ENCODE measurements at regions not wholly inside any gene's neighbourhood (a gene's known extent, or its start where the extent isn't known, plus 50 kb on each side); places are given as distances from the start of the nearest gene placed in this dataset.

GRCh38 chr4:138507522-138507921 lies 265.4 kb upstream of the SLC7A11 start:
- TF ChIP-seq CTCF (IDR thresholded peaks at IDR 0.05) = no peak
- intact Hi-C loops (cut with DNase I, micrococcal nuclease) = no loop called here
- no peak overlapping the region for H3K27ac ChIP-seq (ENCODE audit: low read depth in 1 of 2, low read length in 2 of 2)
- no peaks in the 10 kb centered on the region for H3K36me3 ChIP-seq (ENCODE audit: insufficient read depth, low read length)
- H3K27me3 ChIP-seq (ENCODE audit: control insufficient read depth in 1 of 2, insufficient read depth in 2 of 2, low read length in 2 of 2) = no peaks in the 10 kb centered on the region
- Mint-ChIP-seq H3K9me3 (peaks cover 7% of the 10 kb centered on the region), H3K36me3 (ENCODE audit: low read depth) (no peaks in the 10 kb centered on the region), H3K27me3 (no peaks in the 10 kb centered on the region), H3K4me3 (no peak overlapping the region), H3K27ac (no peak overlapping the region), H3K4me1 (ENCODE audit: low read depth) (no peaks in the 10 kb centered on the region)
- no peak for DNase-seq
- POLR2A ChIA-PET = no interaction called here
- no peaks in the 10 kb centered on the region for H3K4me1 ChIP-seq (ENCODE audit: insufficient read depth, low read length)
- ATAC-seq (ENCODE audit: poor library complexity) = no peak
- CTCF ChIA-PET = no interaction called here
- H3K4me3 ChIP-seq (ENCODE audit: low read length) = no peak overlapping the region
- no peaks in the 10 kb centered on the region for H3K9me3 ChIP-seq (ENCODE audit: control insufficient read depth in 1 of 2, insufficient read depth in 1 of 2, low read length in 2 of 2)

GRCh38 chr4:138501614-138502013 lies 259.5 kb upstream of the SLC7A11 start:
- intact Hi-C loops (cut with DNase I, micrococcal nuclease) = no loop called here
- CTCF ChIA-PET = no interaction called here

GRCh38 chr4:138500869-138501268 lies 258.7 kb upstream of the SLC7A11 start:
- ChIA-PET CTCF (no interaction called here), POLR2A (no interaction called here)
- no peaks in the 10 kb centered on the region for H3K27me3 ChIP-seq (ENCODE audit: control insufficient read depth in 1 of 2, insufficient read depth in 2 of 2, low read length in 2 of 2)
- H3K27ac ChIP-seq (ENCODE audit: low read depth in 1 of 2, low read length in 2 of 2) = no peak overlapping the region
- no peak overlapping the region for H3K4me3 Mint-ChIP-seq
- intact Hi-C loops (cut with DNase I, micrococcal nuclease) = no loop called here
- DNase-seq = no peak
- no peak for ATAC-seq (ENCODE audit: poor library complexity)
- no peak overlapping the region for H3K4me3 ChIP-seq (ENCODE audit: low read length)
- no peaks in the 10 kb centered on the region for H3K4me1 Mint-ChIP-seq (ENCODE audit: low read depth)
- no peaks in the 10 kb centered on the region for H3K36me3 ChIP-seq (ENCODE audit: insufficient read depth, low read length)
- H3K4me1 ChIP-seq (ENCODE audit: insufficient read depth, low read length) = no peaks in the 10 kb centered on the region
- no peaks in the 10 kb centered on the region for H3K36me3 Mint-ChIP-seq (ENCODE audit: low read depth)
- H3K9me3 Mint-ChIP-seq = peaks cover 21% of the 10 kb centered on the region
- H3K27ac Mint-ChIP-seq = no peak overlapping the region
- H3K27me3 Mint-ChIP-seq = no peaks in the 10 kb centered on the region
- no peak for TF ChIP-seq CTCF (IDR thresholded peaks at IDR 0.05)
- H3K9me3 ChIP-seq (ENCODE audit: control insufficient read depth in 1 of 2, insufficient read depth in 1 of 2, low read length in 2 of 2) = peaks cover 0 to 10% of the 10 kb centered on the region in 2 experiments

More at GRCh38 chr4:138501614-138502013, 259.5 kb upstream of the SLC7A11 start:
- ATAC-seq (ENCODE audit: poor library complexity) (no peak), DNase-seq (no peak)
- Histone ChIP-seq H3K27me3 (ENCODE audit: control insufficient read depth in 1 of 2, insufficient read depth in 2 of 2, low read length in 2 of 2) (no peaks in the 10 kb centered on the region), H3K9me3 (ENCODE audit: control insufficient read depth in 1 of 2, insufficient read depth in 1 of 2, low read length in 2 of 2) (peaks cover 0 to 10% of the 10 kb centered on the region in 2 experiments), H3K27ac (ENCODE audit: low read depth in 1 of 2, low read length in 2 of 2) (no peak overlapping the region), H3K4me3 (ENCODE audit: low read length) (no peak overlapping the region), H3K4me1 (ENCODE audit: insufficient read depth, low read length) (no peaks in the 10 kb centered on the region), H3K36me3 (ENCODE audit: insufficient read depth, low read length) (no peaks in the 10 kb centered on the region)
- Mint-ChIP-seq H3K27me3 (no peaks in the 10 kb centered on the region), H3K4me1 (ENCODE audit: low read depth) (no peaks in the 10 kb centered on the region), H3K27ac (no peak overlapping the region), H3K4me3 (no peak overlapping the region), H3K9me3 (peaks cover 21% of the 10 kb centered on the region), H3K36me3 (ENCODE audit: low read depth) (no peaks in the 10 kb centered on the region)
- POLR2A ChIA-PET = no interaction called here
- no peak for TF ChIP-seq CTCF (IDR thresholded peaks at IDR 0.05)

Data from CD4-positive, alpha-beta T cell (primary cell).